Femur (tissue), 1 donor: ENCODE measurements at regions not wholly inside any gene's neighbourhood (a gene's known extent, or its start where the extent isn't known, plus 50 kb on each side); places are given as distances from the start of the nearest gene placed in this dataset.

Experiments
- DNase-seq: peaks from one replicate; pipeline ENCODE4 v3.0.0-alpha.2; 2017

DNA sequence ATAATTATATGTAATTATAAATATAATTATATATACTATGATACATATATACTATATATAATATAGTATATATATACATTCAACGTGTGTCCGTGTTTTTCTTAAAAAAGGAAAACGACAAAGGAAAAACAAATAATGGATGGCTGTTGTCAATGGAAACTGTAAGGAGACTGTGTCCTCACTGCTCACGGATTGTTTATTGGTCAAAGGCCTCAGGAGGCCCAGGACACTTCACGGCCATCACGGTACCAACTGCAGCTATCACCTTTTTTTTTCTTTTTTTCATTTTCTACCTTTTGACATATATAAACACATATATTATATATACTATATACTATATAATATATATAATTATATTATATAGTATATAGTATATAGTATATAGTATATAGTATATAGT is 113.4 kb downstream of the SPTSSA start:
- DNase-seq: no peak

DNA sequence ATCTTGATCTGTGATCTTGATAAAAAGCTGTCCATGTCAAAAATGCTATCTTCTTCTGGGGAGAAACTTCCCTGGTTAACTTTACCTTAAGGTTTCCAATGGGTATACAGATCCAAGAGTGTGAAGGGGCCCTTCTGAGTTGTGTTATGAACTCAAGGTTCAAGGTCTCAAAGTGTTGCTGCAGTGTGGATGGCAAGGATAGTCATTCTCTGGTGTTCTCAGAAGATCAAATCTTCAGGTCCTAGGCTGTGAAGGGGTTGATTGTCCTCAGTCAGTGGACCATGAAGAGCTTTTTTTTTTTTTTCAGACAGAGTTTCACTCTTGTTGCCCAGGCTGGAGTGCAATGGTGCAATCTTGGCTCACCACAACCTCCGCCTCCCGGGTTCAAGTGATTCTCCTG is 114.4 kb downstream of the SPTSSA start:
- no peak for DNase-seq

- no peak for DNase-seq
Measured at GRCh38 chr14:34345718-34346465, 116.1 kb downstream of the SPTSSA start.

DNA sequence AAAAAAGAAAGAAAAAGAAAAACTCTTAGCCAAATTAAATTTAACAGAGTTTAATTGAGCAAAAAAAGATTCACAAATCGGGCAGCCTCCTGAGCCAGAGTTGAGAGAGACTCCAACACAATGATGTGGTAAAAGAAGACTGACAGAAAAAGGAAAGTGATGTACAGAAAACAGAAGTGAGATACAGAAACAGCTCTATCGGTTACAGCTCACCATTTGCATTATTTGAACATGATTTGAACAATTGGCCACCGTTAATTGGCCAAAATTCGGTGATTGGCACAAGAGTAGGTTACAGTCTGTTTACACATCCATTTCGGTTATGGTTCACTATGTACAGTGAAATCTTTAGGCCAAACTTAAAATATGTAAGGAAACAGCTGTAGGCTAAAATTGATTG is 117.7 kb downstream of the SPTSSA start:
- DNase-seq: no peak

- DNase-seq: no peak
Measured at GRCh38 chr14:34340025-34340625, 121.9 kb downstream of the SPTSSA start.

DNA sequence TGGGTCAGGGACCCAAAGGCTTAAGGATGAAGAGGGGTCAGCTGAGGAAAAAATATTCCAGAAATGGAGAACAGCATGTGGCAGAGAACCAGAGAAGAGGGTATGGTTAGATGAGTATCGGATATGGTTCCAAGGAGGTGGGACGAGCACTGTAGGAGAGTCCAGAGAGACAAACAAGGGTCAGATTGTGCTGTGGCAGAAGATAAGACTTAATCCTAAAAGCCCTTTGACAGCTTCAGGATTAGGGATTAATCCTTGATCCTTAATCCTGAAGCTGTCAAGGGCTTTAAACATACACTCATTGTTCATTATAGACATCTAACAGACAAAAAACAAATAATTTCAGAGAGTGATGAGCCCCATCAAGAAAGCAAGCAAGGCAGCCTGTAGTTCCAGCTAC is 124.0 kb downstream of the SPTSSA start:
- DNase-seq: no peak

DNA sequence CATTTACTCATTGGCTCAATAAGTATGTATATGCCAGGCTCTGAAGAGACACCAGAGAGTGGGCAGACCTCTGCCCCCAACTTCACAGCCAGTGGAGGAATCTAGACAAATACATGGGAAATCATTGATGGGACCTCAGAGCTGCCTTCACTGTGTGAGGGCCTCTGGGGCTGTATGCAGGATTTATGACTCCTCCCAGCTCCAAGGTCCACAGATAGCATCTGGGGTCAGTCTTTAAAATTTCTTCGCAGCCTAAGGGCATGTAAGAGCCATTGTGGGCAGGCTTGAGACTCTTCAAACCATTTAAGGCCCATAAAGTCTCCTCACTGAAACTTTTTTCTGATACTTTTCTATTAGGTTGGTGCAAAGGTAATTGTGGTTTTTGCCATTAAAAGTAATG is 125.5 kb downstream of the SPTSSA start:
- DNase-seq: no peak

DNA sequence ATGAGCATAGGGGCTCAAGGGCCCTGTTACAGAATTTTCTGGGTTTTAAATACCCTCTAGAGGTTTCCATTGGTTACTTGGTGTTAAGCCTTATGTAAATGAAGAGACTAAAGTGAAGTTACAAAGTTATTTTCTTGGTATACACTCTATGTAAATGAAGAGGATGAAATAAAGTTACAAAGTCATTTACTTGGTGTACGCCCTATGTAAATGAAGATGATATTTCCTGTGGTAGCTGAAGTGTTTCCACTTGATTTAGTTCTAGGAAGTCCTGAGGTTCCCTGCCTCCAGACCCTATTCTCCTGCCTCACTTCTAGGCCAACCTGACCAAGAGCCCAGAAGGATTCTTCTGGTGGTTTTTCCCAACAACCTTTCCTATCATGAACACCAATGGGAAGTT is 126.1 kb downstream of the SPTSSA start:
- DNase-seq: no peak

DNA sequence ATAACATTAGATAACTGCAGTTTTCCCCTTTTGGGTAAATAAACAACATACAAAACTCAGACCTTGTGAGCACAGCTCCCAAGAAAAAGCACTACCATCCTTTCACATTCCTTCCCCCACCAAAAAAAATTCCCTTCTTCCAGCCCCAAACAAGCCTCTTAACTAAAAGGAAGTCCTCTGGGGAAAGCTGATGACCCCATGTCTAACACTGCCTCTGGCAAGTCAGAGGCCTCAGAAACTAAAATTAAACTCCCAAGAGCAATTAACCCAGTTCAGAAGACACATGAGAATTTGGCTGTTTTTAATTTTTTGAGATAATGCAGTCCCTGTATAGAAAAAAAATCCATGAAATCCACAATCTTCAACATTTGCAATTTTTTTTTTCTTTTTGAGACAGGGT is 127.7 kb downstream of the SPTSSA start:
- DNase-seq: no peak

- DNase-seq: peak; percentile 58
Measured at GRCh38 chr14:34331728-34332623, 130.1 kb downstream of the SPTSSA start.

GRCh38 chr14:34330846-34331245 is 131.2 kb downstream of the SPTSSA start:
- DNase-seq: no peak

DNA sequence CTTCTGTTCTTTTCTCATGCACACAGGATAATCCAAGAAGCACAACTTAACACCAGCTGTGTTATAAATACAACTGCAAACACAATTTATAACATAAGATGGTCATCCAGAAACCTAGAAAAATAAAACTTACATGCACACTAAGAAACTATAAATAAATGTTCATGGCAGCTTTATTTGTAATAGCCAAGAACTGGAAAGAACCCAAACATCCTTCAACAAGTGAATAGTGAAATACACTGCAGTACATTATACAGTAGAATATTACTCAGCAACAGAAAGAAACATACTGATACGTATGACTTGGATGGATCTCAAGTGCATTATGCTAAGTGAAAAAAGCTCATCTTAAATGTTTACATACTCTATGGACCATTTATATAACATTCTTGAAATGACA is 132.7 kb downstream of the SPTSSA start:
- DNase-seq: no peak

GRCh38 chr14:34328178-34328577 is 133.9 kb downstream of the SPTSSA start:
- no peak for DNase-seq

DNA sequence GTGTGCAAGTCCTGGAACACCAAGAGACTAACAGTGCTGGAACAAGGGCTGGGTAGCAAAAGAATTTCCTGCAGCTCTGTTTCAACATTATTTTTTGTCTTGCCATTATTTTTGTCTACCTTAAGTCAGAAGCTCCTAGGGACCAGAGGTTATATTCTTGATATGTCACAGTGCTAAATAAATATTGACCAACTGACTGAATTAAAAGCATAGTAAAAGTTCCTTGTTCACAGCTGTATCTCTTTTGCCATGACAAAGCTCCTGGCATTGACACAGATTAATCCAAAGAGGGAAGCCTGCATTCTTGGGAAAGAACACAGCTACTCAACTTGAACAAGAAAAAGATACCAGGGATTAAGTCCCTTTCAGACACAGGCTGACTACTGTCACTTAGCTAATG is 136.5 kb downstream of the SPTSSA start:
- no peak for DNase-seq

- DNase-seq: no peak
Measured at GRCh38 chr14:34324363-34324795, 137.7 kb downstream of the SPTSSA start.

DNA sequence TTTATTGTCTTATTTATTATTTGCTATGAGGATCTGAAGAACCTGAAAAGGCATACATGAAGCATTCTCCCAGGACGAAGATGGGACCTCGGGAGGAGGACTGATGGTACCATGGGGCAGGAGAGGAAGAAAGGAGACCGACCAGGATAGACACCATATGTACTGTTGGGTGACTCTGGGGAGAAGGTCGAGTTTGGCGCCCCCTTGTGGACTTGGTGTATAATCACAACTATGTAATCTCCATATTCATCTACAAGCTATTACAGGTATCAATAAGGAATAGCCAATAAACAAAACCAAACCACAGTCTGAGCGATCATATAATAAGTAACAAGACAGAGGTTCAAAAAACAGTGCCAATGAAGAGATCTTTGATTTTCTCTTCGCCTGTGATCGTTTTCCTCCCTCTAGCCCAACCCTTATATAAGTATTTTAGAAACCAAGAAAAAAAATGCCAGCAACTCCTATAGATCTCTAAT is 139.1 kb downstream of the SPTSSA start:
- DNase-seq: peak; percentile 57

- no peak for DNase-seq
Measured at GRCh38 chr14:34319140-34319539, 142.9 kb downstream of the SPTSSA start.

DNA sequence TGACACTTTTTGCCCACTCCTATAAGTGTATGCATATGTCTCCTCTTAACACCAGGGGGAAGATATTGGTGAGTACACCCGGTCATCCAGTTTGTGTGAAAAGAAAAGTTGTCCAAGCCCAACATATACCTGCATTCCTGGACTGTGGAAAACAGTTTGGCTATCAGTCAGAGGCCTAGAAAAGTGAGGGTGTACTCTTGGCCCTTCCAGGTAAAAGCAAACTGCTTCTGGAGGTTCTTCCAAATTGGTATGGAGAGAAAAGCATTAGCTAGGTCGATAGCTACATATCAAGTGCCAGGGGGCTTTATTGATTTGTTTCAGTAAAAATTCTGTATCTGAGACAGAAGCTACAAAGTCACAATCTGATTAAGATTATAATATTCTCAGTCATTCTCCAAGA is 144.0 kb downstream of the SPTSSA start:
- no peak for DNase-seq

- no peak for DNase-seq
Measured at GRCh38 chr14:34310724-34311123, 151.3 kb downstream of the SPTSSA start.

GRCh38 chr14:34303811-34304210 is 158.2 kb downstream of the SPTSSA start:
- DNase-seq: no peak

DNA sequence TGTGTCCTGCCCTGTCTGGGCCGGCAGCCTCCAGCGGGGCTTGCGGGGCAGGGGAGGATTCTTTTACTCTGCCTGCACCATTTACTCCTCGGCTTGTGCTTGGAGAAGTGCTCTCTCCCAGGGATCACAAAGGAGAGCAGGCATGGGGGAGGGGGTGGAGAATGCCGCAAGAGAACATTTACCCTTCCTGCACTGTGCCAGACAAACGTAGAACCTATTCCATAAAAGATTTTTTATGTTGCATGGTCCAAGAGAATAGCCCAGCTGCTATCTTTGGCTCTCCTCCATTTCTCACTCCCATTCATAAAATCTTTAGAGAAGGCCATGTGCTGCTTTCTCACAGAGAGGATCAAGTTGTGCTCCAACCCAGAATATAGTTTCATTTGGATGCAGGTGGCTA is 159.4 kb downstream of the SPTSSA start:
- DNase-seq: peak; percentile 50

GRCh38 chr14:34300882-34301734 is 160.9 kb downstream of the SPTSSA start:
- DNase-seq: no peak

- no peak for DNase-seq
Measured at GRCh38 chr14:34300330-34300729, 161.7 kb downstream of the SPTSSA start.
